ACC112 (cell line): ENCODE measurements at regions not wholly inside any gene's neighbourhood (a gene's known extent, or its start where the extent isn't known, plus 50 kb on each side); places are given as distances from the start of the nearest gene placed in this dataset.

Experiments
- H2AFZ ChIP-seq: fragments of 200-600 bp; sonication (generic); one replicate; pipeline ENCODE4 v1.6.0; 2017; ENCODE audit warnings: antibody characterized with exemption, low read length; ENCODE audit not compliant: unreplicated experiment
- H3K27ac ChIP-seq: fragments of 200-600 bp; sonication (generic); 2 replicates; pipeline ENCODE4 v1.5.1; 2014; ENCODE audit warnings: low read depth, mild to moderate bottlenecking, antibody characterized with exemption, low read length, moderate library complexity
- H3K27me3 ChIP-seq: fragments of 200-600 bp; sonication (generic); 2 replicates; pipeline ENCODE4 v1.6.1; 2014; ENCODE audit warnings: mild to moderate bottlenecking, antibody characterized with exemption, low read length, moderate library complexity, mixed read lengths; ENCODE audit not compliant: insufficient read depth
- H3K36me3 ChIP-seq: fragments of 200-600 bp; sonication (generic); 2 replicates; pipeline ENCODE4 v1.6.1; 2016; ENCODE audit warnings: mild to moderate bottlenecking, antibody characterized with exemption, low read length, moderate library complexity, mixed read lengths; ENCODE audit not compliant: insufficient read depth
- H3K4me1 ChIP-seq: fragments of 200-600 bp; sonication (generic); one replicate; pipeline ENCODE4 v1.6.1; 2016; ENCODE audit warnings: low read length, mixed read lengths; ENCODE audit not compliant: insufficient read depth, unreplicated experiment, control insufficient read depth
- H3K4me3 ChIP-seq: fragments of 200-600 bp; sonication (generic); 2 replicates; pipeline ENCODE4 v1.5.1; 2014; ENCODE audit warnings: mild to moderate bottlenecking, low read depth, low read length
- H3K79me2 ChIP-seq: fragments of 200-600 bp; sonication (generic); one replicate; pipeline ENCODE4 v1.6.0; 2016; ENCODE audit warnings: low read length; ENCODE audit not compliant: control insufficient read depth, unreplicated experiment, insufficient read depth

DNA sequence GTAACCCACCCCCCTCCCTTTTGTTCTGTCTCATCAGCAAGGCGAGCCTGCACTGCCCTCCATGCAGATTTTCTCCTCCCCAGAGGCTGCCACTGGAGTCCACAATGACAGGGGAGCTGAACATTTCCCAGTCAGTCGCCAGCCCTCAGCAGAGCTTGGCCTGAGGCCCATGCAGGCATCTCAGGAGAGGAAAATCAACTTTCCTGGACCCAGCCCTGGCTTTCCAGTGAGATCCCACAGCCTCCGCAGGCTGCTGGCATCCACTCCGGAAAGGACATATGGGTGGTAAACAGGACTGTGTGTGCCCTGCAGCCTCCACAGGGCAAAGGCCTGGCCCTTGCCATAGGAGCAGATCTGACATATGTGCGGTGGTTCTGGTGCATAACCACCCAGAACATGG, 253.8 kb downstream of the TNS1 start:
- no peak overlapping the region for H3K27ac ChIP-seq
- no peak overlapping the region for H3K4me3 ChIP-seq

GRCh38 chr2:217746808-217747207, 256.0 kb downstream of the TNS1 start:
- Histone ChIP-seq H3K79me2 (no peaks in the 10 kb centered on the region), H3K27ac (no peak overlapping the region), H3K4me3 (no peak overlapping the region), H3K27me3 (no peaks in the 10 kb centered on the region), H2AFZ (no peak overlapping the region), H3K36me3 (no peaks in the 10 kb centered on the region), H3K4me1 (peaks cover 8% of the 10 kb centered on the region)

More for the DNA sequence above, 253.8 kb downstream of the TNS1 start:
- Histone ChIP-seq H3K27me3 (no peaks in the 10 kb centered on the region), H3K79me2 (no peaks in the 10 kb centered on the region), H3K4me1 (peaks cover 8% of the 10 kb centered on the region), H2AFZ (no peak overlapping the region), H3K36me3 (no peaks in the 10 kb centered on the region)

GRCh38 chr2:217743966-217744761, 258.6 kb downstream of the TNS1 start:
- H3K27ac ChIP-seq, result no peak overlapping the region
- no peak overlapping the region for H3K4me3 ChIP-seq
- no peaks in the 10 kb centered on the region for H3K79me2 ChIP-seq

GRCh38 chr2:217743407-217743806, 259.4 kb downstream of the TNS1 start:
- no peak overlapping the region for H3K27ac ChIP-seq
- peaks cover 8% of the 10 kb centered on the region for H3K4me1 ChIP-seq
- no peak overlapping the region for H3K4me3 ChIP-seq
- H3K36me3 ChIP-seq, result no peaks in the 10 kb centered on the region
- no peaks in the 10 kb centered on the region for H3K79me2 ChIP-seq
- no peaks in the 10 kb centered on the region for H3K27me3 ChIP-seq
- no peak overlapping the region for H2AFZ ChIP-seq

More at GRCh38 chr2:217743966-217744761, 258.6 kb downstream of the TNS1 start:
- Histone ChIP-seq H3K4me1 (peaks cover 8% of the 10 kb centered on the region), H3K27me3 (no peaks in the 10 kb centered on the region), H2AFZ (no peak overlapping the region), H3K36me3 (no peaks in the 10 kb centered on the region)

- no peaks in the 10 kb centered on the region for H3K36me3 ChIP-seq
- peaks cover 8% of the 10 kb centered on the region for H3K4me1 ChIP-seq
- H2AFZ ChIP-seq, result no peak overlapping the region
- H3K79me2 ChIP-seq, result no peaks in the 10 kb centered on the region
- H3K27ac ChIP-seq, result no peak overlapping the region
- H3K4me3 ChIP-seq, result no peak overlapping the region
- H3K27me3 ChIP-seq, result no peaks in the 10 kb centered on the region
Observed at GRCh38 chr2:217742841-217743240, 260.0 kb downstream of the TNS1 start.

- Histone ChIP-seq H3K27ac (no peak overlapping the region), H3K79me2 (no peaks in the 10 kb centered on the region), H3K27me3 (no peaks in the 10 kb centered on the region), H3K4me1 (peaks cover 8% of the 10 kb centered on the region), H3K4me3 (no peak overlapping the region), H2AFZ (no peak overlapping the region), H3K36me3 (no peaks in the 10 kb centered on the region)
Observed at GRCh38 chr2:217742276-217742675, 260.5 kb downstream of the TNS1 start.

DNA sequence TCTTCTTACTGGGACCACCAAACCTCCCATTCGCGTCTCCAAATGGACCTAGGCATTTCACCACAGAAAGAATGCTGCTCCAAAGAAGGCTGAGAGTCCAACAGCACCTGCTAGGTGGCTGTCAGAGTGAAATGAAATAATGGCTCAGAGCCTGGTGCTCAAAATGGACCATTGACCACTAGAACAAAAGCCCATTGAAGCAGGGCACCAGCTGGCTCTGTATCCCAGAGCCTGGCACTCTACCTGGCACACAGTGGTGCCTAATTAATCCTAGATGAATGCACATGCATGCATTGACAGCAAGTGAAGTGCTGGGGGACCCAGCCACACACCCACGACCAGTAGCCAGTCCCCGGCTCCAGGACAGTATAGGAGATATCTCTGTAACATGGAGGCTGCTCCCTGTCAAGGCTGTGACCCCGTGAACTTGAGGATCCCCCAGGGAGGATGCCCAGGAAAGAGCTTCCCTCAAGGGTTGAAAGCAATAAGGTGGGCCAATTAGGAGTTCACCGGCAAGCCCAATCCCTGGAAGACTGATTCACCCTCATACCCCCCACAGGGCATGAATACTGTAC, 261.3 kb downstream of the TNS1 start:
- no peak overlapping the region for H2AFZ ChIP-seq
- no peaks in the 10 kb centered on the region for H3K79me2 ChIP-seq
- H3K27me3 ChIP-seq, result no peaks in the 10 kb centered on the region
- no peaks in the 10 kb centered on the region for H3K4me1 ChIP-seq
- no peak overlapping the region for H3K4me3 ChIP-seq
- H3K27ac ChIP-seq, result no peak overlapping the region
- H3K36me3 ChIP-seq, result no peaks in the 10 kb centered on the region

GRCh38 chr2:217740756-217741155, 262.0 kb downstream of the TNS1 start:
- Histone ChIP-seq H3K27me3 (no peaks in the 10 kb centered on the region), H3K4me1 (no peaks in the 10 kb centered on the region), H2AFZ (no peak overlapping the region), H3K27ac (no peak overlapping the region), H3K36me3 (no peaks in the 10 kb centered on the region), H3K79me2 (no peaks in the 10 kb centered on the region), H3K4me3 (no peak overlapping the region)

DNA sequence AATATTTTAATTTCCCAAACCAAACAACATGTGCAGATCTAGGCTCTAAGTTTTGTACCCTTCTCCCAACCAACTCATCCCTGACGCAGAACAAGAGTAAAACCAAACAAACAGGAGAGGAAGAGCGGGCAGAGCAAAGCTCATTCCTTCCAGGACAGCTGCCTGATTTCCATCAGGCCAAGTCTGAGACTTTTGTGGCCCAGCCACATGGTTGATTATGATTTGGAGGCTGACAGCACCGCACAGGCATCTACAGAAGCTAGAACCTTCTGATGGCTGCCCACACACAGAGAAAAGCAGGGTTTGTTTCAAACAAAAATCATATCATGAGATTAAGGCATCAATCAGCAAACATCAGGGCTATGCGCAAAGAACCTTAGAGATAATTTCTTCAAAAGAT, 262.6 kb downstream of the TNS1 start:
- Histone ChIP-seq H3K4me3 (no peak overlapping the region), H3K27me3 (no peaks in the 10 kb centered on the region), H3K79me2 (no peaks in the 10 kb centered on the region), H3K27ac (no peak overlapping the region), H2AFZ (no peak overlapping the region), H3K4me1 (no peaks in the 10 kb centered on the region), H3K36me3 (no peaks in the 10 kb centered on the region)

GRCh38 chr2:217739741-217740140, 263.1 kb downstream of the TNS1 start:
- Histone ChIP-seq H3K4me1 (no peaks in the 10 kb centered on the region), H2AFZ (no peak overlapping the region), H3K27me3 (no peaks in the 10 kb centered on the region), H3K79me2 (no peaks in the 10 kb centered on the region), H3K27ac (no peak overlapping the region), H3K4me3 (no peak overlapping the region), H3K36me3 (no peaks in the 10 kb centered on the region)

DNA sequence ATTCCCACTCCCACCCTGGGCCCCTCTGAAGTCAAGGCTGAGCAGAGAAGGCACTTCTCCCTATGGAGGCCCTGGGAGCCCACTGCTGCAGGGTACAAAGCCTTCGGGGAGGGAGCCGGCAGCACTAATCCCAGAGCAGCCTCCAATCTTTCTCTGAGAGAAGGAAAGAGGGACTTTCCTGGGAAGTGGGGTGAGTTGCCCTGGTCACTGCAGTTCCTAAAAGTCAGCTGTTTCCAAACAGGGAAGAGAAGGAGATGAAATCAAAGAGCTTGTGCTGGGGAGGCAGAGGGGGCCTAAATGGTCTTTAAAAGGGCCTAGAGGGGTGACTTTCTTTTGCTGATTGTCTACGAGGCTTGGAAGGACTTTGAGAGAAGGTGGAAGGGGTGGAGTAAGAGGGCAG, 264.7 kb downstream of the TNS1 start:
- H3K27me3 ChIP-seq, result no peaks in the 10 kb centered on the region
- H2AFZ ChIP-seq, result no peak overlapping the region
- H3K4me3 ChIP-seq, result no peak overlapping the region
- no peaks in the 10 kb centered on the region for H3K79me2 ChIP-seq
- no peaks in the 10 kb centered on the region for H3K4me1 ChIP-seq
- H3K27ac ChIP-seq, result no peak overlapping the region
- H3K36me3 ChIP-seq, result no peaks in the 10 kb centered on the region
